ENCODE measurements at regions not wholly inside any gene's neighbourhood (a gene's known extent, or its start where the extent isn't known, plus 50 kb on each side); places are given as distances from the start of the nearest gene placed in this dataset.
"Not testable (repeated sequence)": the region's sequence is repeated elsewhere in the genome, so short reads cannot be mapped to it uniquely, and the experiment has no call there.

DNA sequence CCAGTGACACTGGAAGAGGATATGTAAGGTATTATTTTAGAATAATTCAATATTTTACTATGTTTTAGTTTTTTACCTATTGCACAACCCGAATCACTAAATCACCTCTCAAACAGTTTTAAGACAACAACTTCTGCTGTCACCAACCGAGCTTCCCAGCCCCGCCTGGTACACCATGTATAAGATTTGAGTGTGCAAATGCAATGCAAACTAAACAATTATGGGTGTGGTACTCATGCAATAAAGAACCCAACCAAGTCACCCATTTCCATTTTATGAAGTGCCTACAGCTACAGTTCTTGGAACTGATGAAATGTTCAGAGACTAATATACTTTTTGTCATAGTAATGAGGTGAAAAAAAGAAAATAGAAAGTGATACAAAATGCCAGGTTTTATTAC, 256.2 kb downstream of the TAFA4 start:
- no peak for ATAC-seq

DNA sequence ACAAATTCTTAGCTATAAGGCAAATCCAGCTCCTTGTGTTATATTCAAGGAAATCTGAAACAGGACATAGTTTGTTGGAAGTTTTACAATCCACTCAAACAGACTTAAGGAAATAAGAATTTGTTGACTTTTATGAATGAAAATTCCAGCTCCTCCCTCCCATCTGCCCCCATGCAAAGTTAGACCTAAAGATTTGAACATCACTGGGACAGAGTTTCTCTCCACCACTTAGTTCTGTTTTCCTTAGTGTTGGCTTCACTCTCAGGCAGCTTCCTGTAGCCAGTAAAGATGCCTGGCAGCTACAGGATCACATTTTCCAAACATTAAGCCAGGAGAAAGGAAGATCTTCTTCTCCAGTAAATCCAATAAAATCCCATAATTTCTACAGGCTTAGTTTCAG, 265.0 kb downstream of the TAFA4 start:
- ATAC-seq, result no peak

DNA sequence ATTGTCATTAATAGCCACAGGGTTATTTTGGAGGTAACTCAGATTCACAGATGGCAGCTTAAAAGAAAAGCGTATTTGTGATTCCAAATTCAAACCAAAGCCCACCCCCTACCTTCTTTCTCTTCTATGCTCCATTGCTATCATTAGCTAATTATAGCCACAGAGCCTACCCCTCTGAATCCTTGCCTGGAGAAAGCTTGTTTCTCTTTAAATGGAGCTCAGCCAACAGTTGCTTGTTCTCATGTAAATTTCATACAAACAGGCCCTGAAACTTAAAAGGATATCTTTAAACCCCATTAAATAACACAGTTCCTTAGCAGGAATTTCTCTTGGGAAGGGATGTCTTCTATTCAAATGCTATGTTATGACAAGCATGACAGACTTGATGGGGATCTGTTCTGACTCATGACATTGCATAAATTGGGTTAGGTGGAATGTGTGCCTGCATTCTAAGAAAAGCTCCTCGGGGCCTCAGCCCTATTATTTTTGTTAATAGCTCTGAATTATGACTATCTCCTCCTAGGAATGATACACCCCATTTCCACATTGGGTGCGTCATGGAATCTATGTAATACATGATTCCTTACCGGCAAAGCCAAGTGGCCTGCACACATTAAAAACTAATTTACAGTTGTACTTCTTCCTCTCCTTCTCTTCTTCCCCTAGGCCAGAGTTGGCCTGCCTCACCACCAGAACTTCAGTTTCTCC, 265.8 kb downstream of the TAFA4 start:
- peak; percentile 42 for ATAC-seq

DNA sequence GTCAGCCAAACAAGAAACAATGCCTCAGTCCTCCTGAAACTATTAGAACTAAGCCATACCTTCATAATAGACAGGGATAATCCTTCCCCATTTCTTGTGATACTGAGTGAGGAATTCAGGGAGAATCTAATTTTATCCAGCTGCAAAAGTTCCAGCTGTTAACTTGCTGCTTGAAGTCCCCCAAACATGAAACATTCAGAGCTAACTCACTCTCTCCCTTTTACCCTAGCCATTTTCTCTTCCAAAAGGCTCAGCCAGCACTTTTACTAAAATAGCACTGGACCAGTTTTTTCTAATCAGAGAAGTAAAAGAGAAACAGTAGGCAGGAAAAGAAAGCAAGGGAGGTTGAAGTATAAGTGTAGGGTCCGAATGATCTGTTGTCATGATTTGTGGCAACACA, 268.1 kb downstream of the TAFA4 start:
- ATAC-seq, result no peak

DNA sequence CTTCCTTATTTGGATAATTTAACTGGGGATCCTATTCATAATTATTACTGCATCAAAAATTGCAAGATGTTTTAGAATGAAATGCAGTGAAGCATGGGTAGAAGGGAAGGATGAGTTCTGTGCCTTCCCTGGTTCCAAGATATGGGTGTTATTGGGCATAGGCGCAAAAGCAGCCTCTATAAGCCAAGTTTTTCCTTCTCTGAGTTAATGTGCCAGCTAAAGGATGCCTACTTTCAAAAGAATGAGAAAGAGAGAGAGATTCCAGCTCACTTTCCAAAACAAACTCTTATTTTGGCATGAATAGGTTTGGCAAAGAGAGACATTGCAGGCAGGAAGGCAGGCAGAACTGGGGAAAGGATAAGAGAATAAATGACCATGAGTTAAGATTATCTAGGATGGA, 270.2 kb downstream of the TAFA4 start:
- no peak for ATAC-seq

DNA sequence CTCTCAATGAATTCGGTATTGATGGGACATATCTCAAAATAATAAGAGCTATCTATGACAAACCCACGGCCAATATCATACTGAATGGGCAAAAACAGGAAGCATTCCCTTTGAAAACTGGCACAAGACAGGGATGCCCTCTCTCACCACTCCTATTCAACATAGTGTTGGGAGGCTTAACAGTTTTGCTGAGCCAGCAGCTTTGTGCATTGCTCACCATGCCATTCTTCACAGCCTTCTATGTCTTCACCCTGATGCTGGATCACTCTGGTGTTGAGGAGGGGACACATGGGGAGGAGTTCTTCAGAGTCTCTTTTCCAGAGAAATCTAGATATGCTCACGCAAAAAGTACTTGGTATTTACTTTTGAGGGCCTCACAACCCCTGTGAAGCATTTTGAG, 281.7 kb downstream of the TAFA4 start:
- ATAC-seq, result not testable (repeated sequence)

DNA sequence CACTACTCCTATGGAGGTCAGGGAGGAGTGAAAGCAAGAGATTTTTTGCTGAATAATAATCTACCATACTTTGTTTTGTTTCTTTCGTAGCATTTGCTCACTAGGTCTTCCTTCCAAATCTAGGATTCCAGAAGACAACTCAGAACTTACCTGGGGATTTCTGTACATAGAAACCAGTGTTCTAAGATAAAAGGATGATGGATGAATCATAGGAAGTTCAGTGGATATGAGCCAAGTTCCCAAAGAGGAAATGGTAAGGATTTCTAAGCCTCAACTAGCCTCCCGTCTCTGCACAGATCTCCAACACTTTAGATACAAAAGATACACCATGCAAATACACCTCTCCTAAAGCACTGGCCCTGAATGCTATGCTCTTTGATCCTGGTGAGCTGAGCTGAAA, 283.9 kb downstream of the TAFA4 start:
- no peak for ATAC-seq

DNA sequence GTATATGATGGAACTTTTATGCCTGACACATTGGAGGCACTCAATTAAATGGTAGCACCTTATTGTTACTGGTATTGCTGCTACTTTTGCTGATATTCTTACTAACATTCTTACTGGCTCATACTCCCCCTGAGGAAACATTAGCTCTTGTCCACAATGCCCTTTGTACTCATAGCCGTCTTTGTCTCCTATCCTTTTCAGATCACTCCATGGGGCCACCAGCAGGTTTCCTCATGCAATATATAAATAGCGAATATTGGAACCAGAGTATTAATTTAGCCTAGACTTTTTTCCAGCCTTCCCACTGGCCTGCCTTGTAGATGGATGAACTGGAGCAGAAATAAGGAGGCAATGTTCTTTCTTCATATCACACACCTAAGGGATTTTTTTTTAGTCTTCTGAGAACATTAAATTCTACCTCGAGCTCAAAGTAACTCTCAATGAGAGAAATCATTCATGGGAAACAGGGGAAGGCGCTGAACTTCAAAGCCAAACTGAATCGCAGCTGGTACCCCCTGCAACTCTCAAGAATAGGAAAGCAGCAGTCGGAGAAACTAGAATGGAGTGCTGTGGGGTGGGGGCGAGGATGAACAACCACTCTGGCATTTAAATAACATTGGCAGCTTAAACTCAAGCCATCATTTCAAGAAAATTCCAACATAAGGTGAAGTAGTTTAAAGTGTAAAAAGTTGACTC, 300.3 kb downstream of the TAFA4 start:
- no peak for ATAC-seq

DNA sequence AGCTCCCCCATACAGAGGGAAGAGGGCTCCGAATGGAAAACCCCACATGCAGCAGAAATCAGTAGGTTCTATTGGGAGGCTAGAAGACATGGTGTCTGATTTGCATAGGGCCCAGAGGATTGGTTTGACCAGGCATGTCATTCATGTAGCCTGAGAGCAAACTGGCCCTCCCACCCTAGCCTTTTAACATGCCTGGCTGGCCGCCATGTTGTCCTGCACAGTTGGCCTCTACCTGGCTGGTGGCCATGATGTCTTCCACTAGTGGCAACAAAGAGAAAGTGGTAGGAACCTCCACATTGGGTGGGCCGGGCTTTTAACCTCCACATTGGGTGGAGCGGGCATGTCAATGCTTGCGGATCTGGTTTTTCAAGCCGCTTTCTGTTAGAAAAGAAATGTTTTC, 312.1 kb downstream of the TAFA4 start:
- no peak for ATAC-seq

DNA sequence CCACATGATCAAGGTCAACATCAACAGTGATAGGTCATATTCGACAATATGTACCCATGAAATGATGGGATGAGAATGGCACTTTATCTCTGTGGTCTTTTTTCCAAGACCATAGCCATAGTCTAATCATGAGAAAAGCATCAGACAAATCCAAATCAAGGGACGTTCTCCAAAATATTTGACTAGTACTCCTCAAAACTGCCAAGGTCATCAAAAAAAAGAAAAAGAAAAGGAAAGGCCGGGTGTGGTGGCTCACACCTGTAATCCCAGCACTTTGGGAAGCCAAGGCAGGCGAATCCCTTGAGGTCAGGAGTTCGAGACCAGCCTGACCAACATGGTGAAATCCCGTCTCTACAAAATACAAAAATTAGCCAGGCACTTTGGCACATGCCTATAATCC, 318.3 kb downstream of the TAFA4 start:
- no peak for ATAC-seq

DNA sequence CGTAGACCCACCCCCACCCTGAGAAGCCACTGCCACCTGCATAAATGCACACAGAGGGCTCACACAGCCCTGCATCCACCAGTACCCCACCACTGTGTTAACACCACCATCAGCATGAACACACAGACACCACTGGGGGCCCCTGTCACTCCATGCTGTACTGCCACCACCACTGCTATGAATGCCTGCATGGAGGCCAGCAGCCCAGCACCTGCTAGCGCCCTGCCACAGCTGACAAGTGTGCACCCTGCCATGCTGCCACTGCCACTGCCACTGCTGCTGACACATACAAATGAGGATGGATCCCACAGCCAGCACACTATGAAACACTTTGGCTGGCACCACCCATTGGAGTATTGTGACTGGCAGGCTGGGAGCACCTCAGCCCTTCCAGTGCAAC, 361.0 kb downstream of the TAFA4 start:
- ATAC-seq, result peak; percentile 32

DNA sequence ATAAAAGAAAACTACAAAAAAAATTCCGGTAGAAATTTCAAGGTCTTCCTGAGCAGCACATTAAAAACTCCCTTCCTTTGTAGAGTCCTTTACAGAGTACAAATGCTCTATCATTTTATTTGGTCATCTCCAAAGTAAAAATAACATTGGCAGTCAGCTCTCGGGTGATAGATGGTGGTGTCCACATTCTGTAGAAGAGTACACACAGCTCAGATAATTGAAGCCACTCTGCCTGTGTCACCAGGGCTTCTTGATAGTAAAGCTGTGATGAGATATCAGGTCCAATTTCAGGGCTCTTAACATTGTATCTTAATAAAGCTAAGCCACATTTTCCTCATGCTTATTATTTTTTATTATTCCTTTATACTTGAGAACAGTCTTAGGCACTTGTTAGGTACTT, 371.6 kb downstream of the TAFA4 start:
- ATAC-seq, result no peak

DNA sequence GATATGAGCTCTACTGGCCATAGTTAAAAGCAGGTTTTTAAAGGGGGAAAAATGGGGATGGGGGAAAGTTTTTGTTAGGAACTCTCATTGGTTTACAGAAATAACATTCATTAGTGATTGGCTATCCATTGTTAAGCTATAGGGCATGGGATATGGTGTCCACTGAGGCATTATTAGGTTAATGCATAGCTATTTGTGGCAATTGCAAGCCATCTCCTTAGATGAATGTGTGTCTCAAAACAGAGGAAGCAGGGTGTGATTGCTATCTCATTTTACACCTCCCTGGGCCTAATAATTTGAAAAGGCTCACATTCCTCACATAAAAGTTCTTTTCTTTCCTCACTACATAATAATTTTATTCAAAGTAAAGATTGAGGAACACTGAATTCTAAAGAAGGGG, 396.6 kb downstream of the TAFA4 start:
- no peak for ATAC-seq

DNA sequence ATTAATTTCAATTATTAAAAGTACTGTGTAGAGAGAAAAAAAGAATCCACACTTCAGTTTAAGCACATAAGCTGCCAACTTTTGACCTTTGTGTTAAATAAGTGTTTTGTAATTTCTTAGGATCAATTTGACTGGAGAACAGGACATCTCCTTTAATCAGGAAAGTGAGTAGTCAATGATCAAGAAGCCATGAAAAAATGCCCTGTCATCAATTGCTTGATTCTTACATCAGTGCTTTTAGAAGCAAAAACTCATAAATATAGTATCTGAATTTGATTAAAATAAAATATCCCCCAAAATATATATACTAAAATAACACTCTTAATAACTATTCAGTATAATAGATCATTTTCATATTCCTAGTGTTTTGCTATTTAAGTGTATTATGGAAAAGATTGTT, 409.0 kb downstream of the TAFA4 start:
- no peak for ATAC-seq

DNA sequence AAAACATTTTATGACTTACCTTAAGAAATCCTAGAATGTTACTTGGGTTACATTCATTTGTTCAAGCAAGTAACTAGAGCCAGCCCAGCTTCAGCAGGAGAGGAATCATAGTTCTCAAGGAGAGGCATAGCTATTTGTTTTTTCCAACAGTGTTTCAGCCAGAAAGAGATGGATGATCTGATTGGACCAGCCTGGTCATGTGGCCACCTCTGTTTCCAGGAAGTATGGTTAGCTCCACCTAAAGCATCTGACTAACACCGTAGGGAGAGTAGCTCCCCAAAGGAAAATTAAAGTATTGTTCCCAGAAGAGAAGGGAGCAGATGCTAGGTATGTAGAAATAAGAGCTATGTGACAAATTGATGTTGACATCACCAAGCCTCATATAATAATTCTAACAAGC, 417.1 kb downstream of the TAFA4 start:
- ATAC-seq, result no peak

DNA sequence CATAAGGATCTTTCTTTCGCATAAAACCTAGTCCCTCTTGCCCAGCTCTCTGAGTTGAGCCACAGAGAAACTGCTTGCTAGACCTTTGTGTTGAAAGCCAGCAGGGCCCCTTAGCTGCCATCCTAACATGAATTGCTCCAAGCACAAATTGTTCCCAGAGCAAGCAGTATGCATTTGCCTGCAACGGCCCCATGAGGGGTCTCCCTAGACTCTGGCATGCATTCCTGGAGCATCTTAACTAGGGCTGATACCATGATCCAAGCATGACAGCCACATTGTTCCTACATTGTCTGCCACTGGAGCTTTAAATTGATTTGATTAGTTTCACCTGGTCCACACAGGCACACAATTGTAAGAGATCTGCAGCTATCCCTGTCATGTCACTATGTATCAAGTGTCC, 428.1 kb downstream of the TAFA4 start:
- ATAC-seq, result no peak

DNA sequence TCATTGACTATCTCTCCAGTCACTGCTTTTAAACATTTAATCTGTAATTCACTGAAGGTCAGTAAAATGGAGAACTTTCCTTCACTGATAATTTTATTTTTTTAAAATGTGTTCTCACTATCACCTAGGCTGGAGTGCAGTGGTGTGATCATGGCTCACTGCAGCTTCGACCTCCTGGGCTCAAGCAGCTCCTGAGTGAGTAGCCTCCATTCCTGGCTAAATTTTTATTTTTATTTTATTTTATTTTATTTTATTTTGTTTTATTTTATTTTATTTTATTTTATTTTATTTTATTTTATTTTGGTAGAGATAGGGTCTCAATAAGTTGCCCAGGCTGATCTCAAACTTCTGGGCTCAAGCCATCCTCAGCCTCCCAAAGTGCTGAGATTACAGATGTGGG, 446.5 kb downstream of the TAFA4 start:
- not testable (repeated sequence) for ATAC-seq

DNA sequence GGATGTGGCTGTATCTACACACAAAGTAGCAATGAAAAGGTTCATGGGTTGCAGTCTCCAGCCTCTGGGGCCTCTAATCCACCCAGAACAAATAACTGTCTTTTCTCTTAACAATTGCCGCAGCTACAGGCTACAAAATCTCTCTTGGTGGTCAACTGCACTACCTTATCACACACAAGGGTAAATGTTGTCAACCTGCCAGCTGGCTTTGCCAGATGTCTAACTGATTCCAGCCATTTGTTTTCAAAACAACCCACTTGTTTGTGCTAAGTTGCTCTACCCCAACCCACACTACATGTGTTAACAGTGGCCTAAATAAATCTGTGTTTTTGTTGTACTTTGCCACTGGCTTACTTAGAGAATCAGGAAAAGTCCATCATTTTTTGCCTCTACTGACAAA, 447.3 kb downstream of the TAFA4 start:
- ATAC-seq, result no peak

DNA sequence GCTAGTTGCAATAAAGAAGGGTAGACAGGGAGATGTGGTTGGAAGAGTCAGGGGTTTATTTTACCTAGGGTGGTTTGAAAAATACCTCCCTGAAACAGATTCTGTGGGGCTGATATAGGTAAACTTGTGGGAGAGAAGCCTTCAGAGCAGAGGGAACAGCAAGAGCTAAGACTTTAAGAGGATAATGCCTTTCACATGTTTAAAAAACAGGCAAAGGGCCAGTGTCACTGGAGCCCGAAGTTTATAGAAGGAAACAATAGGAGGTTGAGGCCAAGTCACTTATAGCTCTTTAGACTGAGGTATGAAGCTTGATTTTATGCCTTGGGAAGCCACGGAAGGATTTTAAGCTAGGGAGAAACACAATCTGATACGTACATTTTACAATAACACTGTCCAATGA, 448.7 kb downstream of the TAFA4 start:
- ATAC-seq, result no peak

DNA sequence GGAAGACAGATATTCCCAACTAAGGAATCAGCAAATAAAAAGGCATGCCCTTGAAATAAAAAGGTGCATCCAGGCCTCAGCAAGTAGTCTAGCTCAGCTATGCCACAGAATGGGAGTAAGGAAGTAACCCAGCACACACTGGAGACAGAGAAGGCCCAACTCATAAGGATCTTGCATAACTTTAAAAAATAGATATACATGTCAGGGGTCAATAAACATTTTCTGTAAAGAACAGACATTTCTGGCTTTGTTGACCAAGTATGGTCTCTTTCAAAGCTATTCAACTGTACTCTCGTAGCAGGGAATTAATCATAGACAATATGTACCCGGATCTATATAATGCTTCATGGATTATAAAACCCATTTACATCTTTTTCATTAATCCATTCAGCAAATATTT, 449.3 kb downstream of the TAFA4 start:
- ATAC-seq, result no peak

DNA sequence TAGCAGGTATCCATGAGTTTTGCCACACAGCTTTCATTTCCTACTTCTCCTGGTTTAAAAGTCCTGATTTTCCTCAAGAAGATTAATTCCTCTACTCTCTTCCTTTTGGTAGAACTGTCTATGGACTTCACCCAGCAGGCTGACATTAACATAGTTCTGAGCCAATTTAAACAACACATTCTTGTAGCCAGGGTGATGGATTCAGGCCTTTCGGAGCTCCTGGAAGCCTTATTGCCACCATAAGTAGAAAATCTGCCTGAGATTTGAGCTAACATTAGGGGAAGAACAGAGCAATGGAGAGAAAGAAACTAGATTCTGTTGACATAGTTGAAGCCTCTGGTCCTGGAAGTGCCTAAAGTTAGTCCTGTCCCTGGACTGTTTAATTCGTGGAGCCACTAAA, 449.8 kb downstream of the TAFA4 start:
- no peak for ATAC-seq

DNA sequence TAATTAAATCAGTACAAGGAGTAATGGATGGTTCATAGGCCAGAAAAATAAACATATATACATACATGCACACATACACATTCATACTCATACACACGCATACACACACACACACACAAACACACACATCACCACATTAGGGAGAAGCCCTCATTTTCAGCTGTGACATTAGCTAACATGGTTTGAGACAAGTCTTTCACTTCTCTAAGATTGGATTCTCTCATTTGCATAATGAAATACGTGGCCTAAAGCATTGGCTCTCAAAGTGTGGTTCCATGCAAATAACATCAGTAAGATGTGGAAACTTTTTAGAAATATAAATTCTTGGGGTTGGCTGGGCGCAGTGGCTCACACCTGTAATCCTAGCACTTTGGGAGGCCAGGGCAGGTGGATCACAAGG, 452.6 kb downstream of the TAFA4 start:
- no peak for ATAC-seq

DNA sequence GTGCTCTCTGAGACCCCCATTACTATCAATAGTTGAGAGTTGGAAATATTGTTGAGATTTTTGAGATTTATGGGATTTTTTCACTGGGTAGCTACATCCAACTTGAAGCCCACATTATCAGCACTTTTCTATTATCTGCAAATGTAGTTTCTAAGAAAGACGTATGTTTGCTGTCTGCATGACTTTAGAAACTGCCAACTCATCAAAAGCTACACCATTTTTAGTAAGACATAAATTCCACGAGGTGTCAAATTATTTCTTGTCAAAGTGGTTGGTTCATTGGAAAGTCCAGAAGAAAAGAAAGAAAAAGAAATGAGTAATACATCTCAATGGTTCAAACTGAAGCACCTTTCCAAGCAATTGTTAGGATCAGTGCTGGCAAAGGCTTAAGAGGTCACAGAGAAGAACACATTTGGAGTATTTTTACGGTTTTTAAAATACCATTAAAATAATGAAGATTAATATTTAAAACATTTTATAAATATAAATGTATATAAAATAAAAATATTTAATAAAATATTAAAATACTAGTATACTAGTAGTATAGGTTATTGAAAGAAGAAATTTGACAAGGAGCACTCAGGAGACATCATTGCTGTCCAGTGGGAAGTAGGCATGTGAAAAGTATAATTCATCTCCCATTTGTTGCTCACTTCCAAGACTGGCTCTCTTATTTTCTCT, 463.5 kb downstream of the TAFA4 start:
- ATAC-seq, result no peak

DNA sequence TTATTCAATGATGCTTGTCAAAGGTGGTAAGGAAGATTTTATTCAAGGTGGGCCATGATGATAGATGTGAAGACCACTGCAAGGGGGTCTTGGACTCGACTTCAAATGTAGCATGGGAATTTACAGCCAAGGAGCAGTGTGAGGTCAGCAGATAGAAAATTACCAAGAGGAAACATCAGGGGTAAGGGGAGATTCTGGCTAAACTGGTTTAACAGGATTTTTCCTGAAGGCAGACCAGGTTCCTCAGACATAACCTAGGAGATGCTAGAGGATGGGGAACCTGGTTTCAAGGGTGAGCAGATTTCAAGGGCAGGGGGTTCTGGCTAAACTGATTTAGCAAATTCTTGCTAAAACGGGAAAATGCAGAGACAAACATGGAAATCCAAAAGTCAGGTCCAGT, 464.9 kb downstream of the TAFA4 start:
- no peak for ATAC-seq
